Fibroblast of lung (primary cell): ENCODE measurements at regions not wholly inside any gene's neighbourhood (a gene's known extent, or its start where the extent isn't known, plus 50 kb on each side); places are given as distances from the start of the nearest gene placed in this dataset.
A peak's percentile ranks its signal among the peaks of the same experiment; 100 is the strongest.

Experiments
- DNase-seq, 2 donors: peaks; one replicate each; pipeline versions ENCODE4 v3.0.0 to v3.0.0-alpha.2; 2010; ENCODE audit warnings: low read depth in 2 of 2
- H2AFZ ChIP-seq: 2 replicates; pipeline ENCODE4 v1.5.1; 2012; ENCODE audit warnings: low read length, control low read depth, inconsistent platforms
- H3K27ac ChIP-seq: 2 replicates; pipeline ENCODE4 v1.5.1; 2011; ENCODE audit warnings: low read length, control low read depth; ENCODE audit not compliant: insufficient read depth
- H3K27me3 ChIP-seq: 2 replicates; pipeline ENCODE4 v1.5.1; 2011; ENCODE audit warnings: mild to moderate bottlenecking, low read length; ENCODE audit not compliant: control insufficient read depth, insufficient read depth
- H3K36me3 ChIP-seq: 2 replicates; pipeline ENCODE4 v1.5.1; 2011; ENCODE audit warnings: low read length; ENCODE audit not compliant: control insufficient read depth, insufficient read depth
- H3K4me1 ChIP-seq: 2 replicates; pipeline ENCODE4 v1.5.1; 2011; ENCODE audit warnings: low read length; ENCODE audit not compliant: control insufficient read depth, insufficient read depth; ENCODE audit errors: extremely low read depth
- H3K4me2 ChIP-seq: 2 replicates; pipeline ENCODE4 v1.5.1; 2011; ENCODE audit warnings: low read length, control low read depth; ENCODE audit not compliant: insufficient read depth; ENCODE audit errors: extremely low read depth
- H3K4me3 ChIP-seq, 4 experiments: fragments of 200-600 bp in 1 of 4; sonication (generic) in 1 of 4; replicated peaks in 1 of 4; 2 replicates each; pipeline ENCODE4 v1.5.1; 2011 to 2016; ENCODE audit warnings: low read length in 4 of 4, low read depth in 3 of 4, mild to moderate bottlenecking in 3 of 4, control low read depth in 2 of 4, inconsistent platforms in 1 of 4, mixed read lengths in 1 of 4; ENCODE audit not compliant: insufficient read depth in 1 of 4; ENCODE audit errors: control extremely low read depth in 1 of 4
- H3K79me2 ChIP-seq: 2 replicates; pipeline ENCODE4 v1.5.1; 2012; ENCODE audit warnings: mild to moderate bottlenecking, low read length, inconsistent platforms; ENCODE audit not compliant: control insufficient read depth, insufficient read depth
- H3K9ac ChIP-seq: 2 replicates; pipeline ENCODE4 v1.5.1; 2011; ENCODE audit warnings: mild to moderate bottlenecking, low read length, control low read depth; ENCODE audit not compliant: insufficient read depth
- H3K9me3 ChIP-seq: 2 replicates; pipeline ENCODE4 v1.5.1; 2012; ENCODE audit warnings: low read depth, low read length; ENCODE audit not compliant: control insufficient read depth, insufficient read depth
- H4K20me1 ChIP-seq: 2 replicates; pipeline ENCODE4 v1.5.1; 2011; ENCODE audit warnings: low read length; ENCODE audit not compliant: control insufficient read depth, insufficient read depth; ENCODE audit errors: extremely low read depth
- CTCF ChIP-seq, 2 donors: IDR thresholded peaks in 1 of 2; conservative IDR thresholded peaks in 1 of 2; 1 replicate in 1 of 2; 2 replicates in 1 of 2; pipeline ENCODE4 v1.5.1; 2011 to 2012; ENCODE audit warnings: low read length in 2 of 2, control low read depth in 1 of 2, inconsistent platforms in 1 of 2, low read depth in 1 of 2, mild to moderate bottlenecking in 1 of 2
- EZH2 ChIP-seq: IDR thresholded peaks from 2 replicates; pipeline ENCODE4 v1.5.1; 2012; ENCODE audit warnings: low read length, control low read depth, mild to moderate bottlenecking; ENCODE audit errors: missing control alignments

- no peaks in the 10 kb centered on the region for H3K9me3 ChIP-seq
- H2AFZ ChIP-seq: peak overlapping the region; percentile 29
- no peak overlapping the region for H3K4me2 ChIP-seq
- peak in 1 of 2 donors; percentile 84 for DNase-seq
- no peaks in the 10 kb centered on the region for H3K4me1 ChIP-seq
- H3K27ac ChIP-seq: peak overlapping the region; percentile 64
- no peaks in the 10 kb centered on the region for H4K20me1 ChIP-seq
- no peak overlapping the region for H3K4me3 ChIP-seq
- no peaks in the 10 kb centered on the region for H3K36me3 ChIP-seq
- H3K79me2 ChIP-seq: no peaks in the 10 kb centered on the region
- TF ChIP-seq EZH2 (no peak), CTCF (conservative IDR thresholded peaks at IDR 0.05 in 1 of 2, IDR thresholded peaks at IDR 0.05 in 1 of 2; ENCODE audit: low read depth in 1 of 2, low read length in 2 of 2) (no peak)
- no peak overlapping the region for H3K9ac ChIP-seq
- H3K27me3 ChIP-seq: no peaks in the 10 kb centered on the region
Measured at GRCh38 chr14:48726080-48726642, 860.0 kb downstream of the RPS29 start.

- DNase-seq: peak; percentile 63 to 85
- Histone ChIP-seq H4K20me1 (no peaks in the 10 kb centered on the region), H3K36me3 (no peaks in the 10 kb centered on the region), H3K9ac (no peak overlapping the region), H3K27me3 (no peaks in the 10 kb centered on the region), H3K9me3 (no peaks in the 10 kb centered on the region), H3K4me1 (no peaks in the 10 kb centered on the region), H2AFZ (no peak overlapping the region), H3K27ac (peak overlapping the region; percentile 63), H3K79me2 (no peaks in the 10 kb centered on the region), H3K4me3 (no peak overlapping the region), H3K4me2 (no peak overlapping the region)
- no peak for TF ChIP-seq EZH2
- no peak for TF ChIP-seq CTCF (conservative IDR thresholded peaks at IDR 0.05 in 1 of 2, IDR thresholded peaks at IDR 0.05 in 1 of 2; ENCODE audit: low read depth in 1 of 2, low read length in 2 of 2)
Measured at GRCh38 chr14:48725051-48725734, 861.0 kb downstream of the RPS29 start.

- DNase-seq: peak in 1 of 2 donors; percentile 59
- no peaks in the 10 kb centered on the region for H3K36me3 ChIP-seq
- no peak overlapping the region for H2AFZ ChIP-seq
- H3K9me3 ChIP-seq: no peaks in the 10 kb centered on the region
- H3K79me2 ChIP-seq: no peaks in the 10 kb centered on the region
- H3K4me2 ChIP-seq: no peak overlapping the region
- no peaks in the 10 kb centered on the region for H3K27me3 ChIP-seq
- no peaks in the 10 kb centered on the region for H4K20me1 ChIP-seq
- no peak overlapping the region for H3K4me3 ChIP-seq
- no peaks in the 10 kb centered on the region for H3K4me1 ChIP-seq
- peak overlapping the region; percentile 41 for H3K27ac ChIP-seq
- H3K9ac ChIP-seq: no peak overlapping the region
- TF ChIP-seq CTCF (conservative IDR thresholded peaks at IDR 0.05 in 1 of 2, IDR thresholded peaks at IDR 0.05 in 1 of 2; ENCODE audit: low read depth in 1 of 2, low read length in 2 of 2) (no peak), EZH2 (no peak)
Measured at GRCh38 chr14:48723841-48724495, 862.2 kb downstream of the RPS29 start.
